ENCODE measurements at regions not wholly inside any gene's neighbourhood (a gene's known extent, or its start where the extent isn't known, plus 50 kb on each side); places are given as distances from the start of the nearest gene placed in this dataset.

- DNase-seq (ENCODE audit: low read depth): no peak
- TF ChIP-seq, protein P1, sequence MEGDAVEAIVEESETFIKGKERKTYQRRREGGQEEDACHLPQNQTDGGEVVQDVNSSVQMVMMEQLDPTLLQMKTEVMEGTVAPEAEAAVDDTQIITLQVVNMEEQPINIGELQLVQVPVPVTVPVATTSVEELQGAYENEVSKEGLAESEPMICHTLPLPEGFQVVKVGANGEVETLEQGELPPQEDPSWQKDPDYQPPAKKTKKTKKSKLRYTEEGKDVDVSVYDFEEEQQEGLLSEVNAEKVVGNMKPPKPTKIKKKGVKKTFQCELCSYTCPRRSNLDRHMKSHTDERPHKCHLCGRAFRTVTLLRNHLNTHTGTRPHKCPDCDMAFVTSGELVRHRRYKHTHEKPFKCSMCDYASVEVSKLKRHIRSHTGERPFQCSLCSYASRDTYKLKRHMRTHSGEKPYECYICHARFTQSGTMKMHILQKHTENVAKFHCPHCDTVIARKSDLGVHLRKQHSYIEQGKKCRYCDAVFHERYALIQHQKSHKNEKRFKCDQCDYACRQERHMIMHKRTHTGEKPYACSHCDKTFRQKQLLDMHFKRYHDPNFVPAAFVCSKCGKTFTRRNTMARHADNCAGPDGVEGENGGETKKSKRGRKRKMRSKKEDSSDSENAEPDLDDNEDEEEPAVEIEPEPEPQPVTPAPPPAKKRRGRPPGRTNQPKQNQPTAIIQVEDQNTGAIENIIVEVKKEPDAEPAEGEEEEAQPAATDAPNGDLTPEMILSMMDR (IDR thresholded peaks at IDR 0.05; ENCODE audit: low read length, missing control alignments): no peak
- no peak overlapping the region for H3K4me3 ChIP-seq (replicated peaks; ENCODE audit: low read depth, low read length)
These were observed 480.9 kb upstream of the SEMA6A start for GRCh38 chr5:117055517-117055916.

DNA sequence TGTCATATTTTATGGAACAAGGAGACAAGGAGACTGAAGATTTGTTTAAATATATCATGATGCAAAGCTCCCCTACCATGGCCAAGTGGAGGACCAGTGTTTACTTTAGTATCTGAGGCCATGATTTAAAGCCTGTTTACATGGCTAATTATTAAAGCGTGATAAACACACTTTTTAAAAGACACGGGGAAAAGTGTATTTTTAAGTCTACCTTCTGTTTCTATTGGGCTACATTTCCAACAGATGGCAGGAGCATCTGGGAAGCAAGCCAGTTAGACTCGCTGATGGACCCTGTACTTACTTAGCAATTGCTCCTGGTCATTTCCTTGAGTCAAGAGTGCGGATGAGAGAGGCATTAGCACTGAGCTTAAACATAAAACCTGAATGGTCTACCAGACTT is 480.3 kb upstream of the SEMA6A start:
- no peak for DNase-seq (ENCODE audit: low read depth)
- TF ChIP-seq, protein P1 (IDR thresholded peaks at IDR 0.05; ENCODE audit: low read length, missing control alignments): no peak
- no peak overlapping the region for H3K4me3 ChIP-seq (replicated peaks; ENCODE audit: low read depth, low read length)

DNA sequence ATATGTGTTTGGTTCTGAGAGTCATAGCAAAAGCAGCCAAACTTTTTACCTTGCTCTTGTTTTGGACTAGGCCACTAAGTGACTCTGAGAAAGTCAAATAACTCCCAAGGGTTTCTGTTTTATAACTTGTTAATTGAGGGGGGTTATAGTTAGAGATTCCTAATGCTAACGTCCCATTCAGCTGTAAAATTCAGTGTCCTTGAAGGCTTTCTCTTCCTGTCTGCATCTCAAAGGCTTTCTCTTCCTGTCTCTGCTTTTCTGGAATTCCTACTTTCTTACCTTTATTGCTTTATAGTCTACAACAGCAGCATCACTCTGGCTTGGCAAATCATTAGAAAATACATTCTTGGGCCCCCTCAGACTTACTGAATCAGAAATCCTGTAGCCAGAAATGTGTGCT is 479.5 kb upstream of the SEMA6A start:
- no peak overlapping the region for H3K4me3 ChIP-seq (replicated peaks; ENCODE audit: low read depth, low read length)
- no peak for DNase-seq (ENCODE audit: low read depth)
- TF ChIP-seq, protein P1 (IDR thresholded peaks at IDR 0.05; ENCODE audit: low read length, missing control alignments): no peak

DNA sequence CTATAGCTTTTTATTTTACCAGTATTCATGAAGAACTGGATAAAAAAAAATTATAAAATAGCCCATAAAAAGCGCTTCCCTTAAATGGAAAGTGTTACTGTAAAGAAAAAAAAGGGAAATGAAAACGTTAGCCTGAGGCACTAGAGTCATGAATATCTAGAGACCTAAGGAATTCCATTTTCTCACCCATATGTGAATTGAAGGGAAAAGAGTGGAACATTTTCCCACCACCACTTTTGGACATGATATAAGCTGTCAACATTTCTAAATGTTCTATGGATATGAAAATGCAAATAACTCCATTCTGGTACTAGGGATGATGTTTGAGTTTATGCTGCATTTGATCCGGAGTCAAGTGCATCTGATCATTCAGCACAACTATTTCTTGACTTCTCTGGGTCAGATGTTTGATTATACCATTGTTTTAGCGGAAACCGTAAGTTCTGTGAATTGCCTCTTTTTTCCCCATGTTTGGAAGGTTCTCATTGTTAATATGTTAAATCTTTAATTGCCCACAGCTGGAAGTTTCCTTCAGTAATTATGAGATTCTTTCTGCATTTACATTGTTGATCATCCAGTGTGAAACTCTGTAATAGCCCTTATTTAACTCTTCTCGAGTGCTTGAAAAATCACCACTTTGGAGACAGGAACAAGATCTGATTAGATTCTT is 467.4 kb upstream of the SEMA6A start:
- TF ChIP-seq, protein P1 (IDR thresholded peaks at IDR 0.05; ENCODE audit: low read length, missing control alignments): no peak
- no peak for DNase-seq (ENCODE audit: low read depth)
- no peak overlapping the region for H3K4me3 ChIP-seq (replicated peaks; ENCODE audit: low read depth, low read length)

- TF ChIP-seq, protein P1 (IDR thresholded peaks at IDR 0.05; ENCODE audit: low read length, missing control alignments): no peak
- H3K4me3 ChIP-seq (replicated peaks; ENCODE audit: low read depth, low read length): no peak overlapping the region
- DNase-seq (ENCODE audit: low read depth): no peak
These were observed 464.4 kb upstream of the SEMA6A start for GRCh38 chr5:117039035-117039434.

- no peak for DNase-seq (ENCODE audit: low read depth)
- TF ChIP-seq, protein P1 (IDR thresholded peaks at IDR 0.05; ENCODE audit: low read length, missing control alignments): no peak
These were observed 452.8 kb upstream of the SEMA6A start for GRCh38 chr5:117027384-117027783.

DNA sequence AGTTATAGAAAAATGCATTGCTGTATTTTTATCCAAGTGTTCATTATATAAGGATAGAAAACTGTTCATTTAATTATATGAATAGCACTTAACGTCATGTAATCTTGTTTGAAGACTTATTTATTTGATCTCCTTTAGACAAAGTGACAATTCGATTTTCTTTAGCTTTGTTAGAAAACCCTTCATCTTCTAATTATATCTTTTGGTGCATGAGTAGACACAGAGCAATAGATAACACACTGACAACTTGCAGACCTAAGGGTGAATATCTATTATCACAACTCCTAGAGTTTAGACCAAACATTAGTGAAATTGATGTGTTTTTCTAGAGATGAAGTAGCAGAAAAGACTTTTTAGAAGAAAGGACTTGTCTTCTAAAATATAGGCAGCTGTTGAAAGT is 446.4 kb upstream of the SEMA6A start:
- no peak overlapping the region for H3K4me3 ChIP-seq (replicated peaks; ENCODE audit: low read depth, low read length)
- DNase-seq (ENCODE audit: low read depth): no peak
- TF ChIP-seq, protein P1 (IDR thresholded peaks at IDR 0.05; ENCODE audit: low read length, missing control alignments): no peak

More at GRCh38 chr5:117027384-117027783, 452.8 kb upstream of the SEMA6A start:
- no peak overlapping the region for H3K4me3 ChIP-seq (replicated peaks; ENCODE audit: low read depth, low read length)
